Endodermal cell (in vitro differentiated cells): ENCODE measurements at regions not wholly inside any gene's neighbourhood (a gene's known extent, or its start where the extent isn't known, plus 50 kb on each side); places are given as distances from the start of the nearest gene placed in this dataset.

Experiments
- DNase-seq: peaks from one replicate; pipeline ENCODE4 v3.0.0-alpha.2; 2017
- H3K27ac ChIP-seq: 2 replicates; pipeline ENCODE4 v1.5.1; 2013; ENCODE audit warnings: mild to moderate bottlenecking, low read depth, low read length, moderate library complexity
- H3K27me3 ChIP-seq: 2 replicates; pipeline ENCODE4 v1.6.1; 2013; ENCODE audit warnings: mild to moderate bottlenecking, low read length, moderate library complexity; ENCODE audit not compliant: insufficient read depth, control insufficient read depth, poor library complexity, severe bottlenecking
- H3K36me3 ChIP-seq: 2 replicates; pipeline ENCODE4 v1.7.0; 2013; ENCODE audit warnings: mild to moderate bottlenecking, low read length, moderate library complexity; ENCODE audit not compliant: control insufficient read depth, insufficient read depth
- H3K4me1 ChIP-seq: one replicate; pipeline ENCODE4 v1.7.0; 2013; ENCODE audit warnings: low read length; ENCODE audit not compliant: control insufficient read depth, insufficient read depth
- H3K4me3 ChIP-seq: 2 replicates; pipeline ENCODE4 v1.5.1; 2013; ENCODE audit warnings: mild to moderate bottlenecking, low read length, moderate library complexity
- H3K9ac ChIP-seq: 2 replicates; pipeline ENCODE4 v1.6.1; 2013; ENCODE audit warnings: mild to moderate bottlenecking, low read length, moderate library complexity; ENCODE audit not compliant: poor library complexity, severe bottlenecking; ENCODE audit errors: extremely low read depth
- H3K9me3 ChIP-seq: 2 replicates; pipeline ENCODE4 v1.6.1; 2013; ENCODE audit warnings: mild to moderate bottlenecking, low read length, moderate library complexity; ENCODE audit not compliant: control insufficient read depth
- H3K27ac Mint-ChIP-seq: 2 replicates; pipeline ENCODE4 v1.8.0; 2020; ENCODE audit warnings: mixed read lengths
- H3K27me3 Mint-ChIP-seq: 2 replicates; pipeline ENCODE4 v1.8.0; 2021; ENCODE audit warnings: mild to moderate bottlenecking, mixed read lengths; ENCODE audit not compliant: insufficient read depth
- H3K36me3 Mint-ChIP-seq: 2 replicates; pipeline ENCODE4 v1.8.0; 2020; ENCODE audit warnings: low read depth, mixed read lengths
- H3K4me1 Mint-ChIP-seq: 2 replicates; pipeline ENCODE4 v1.8.0; 2020; ENCODE audit warnings: mixed read lengths
- H3K4me3 Mint-ChIP-seq: 2 replicates; pipeline ENCODE4 v1.8.0; 2020; ENCODE audit warnings: mild to moderate bottlenecking, moderate library complexity, mixed read lengths
- H3K9me3 Mint-ChIP-seq: 2 replicates; pipeline ENCODE4 v1.8.0; 2020; ENCODE audit warnings: mild to moderate bottlenecking, mixed read lengths
- WGBS, 2 experiments: methylation state at CpG; one replicate each; pipeline versions ENCODE4 v1.1.5 to v1.1.7; 2013; ENCODE audit warnings: missing lambda C conversion rate in 2 of 2, mixed read lengths in 1 of 2; ENCODE audit not compliant: insufficient coverage in 1 of 2, insufficient read length in 1 of 2; 5-methylcytosine and 5-hydroxymethylcytosine counted together
- TF ChIP-seq, protein P1 (sequence below): fragments of 200-600 bp; sonication (generic); conservative IDR thresholded peaks from 2 replicates; pipeline ENCODE4 v1.5.0; 2021; ENCODE audit warnings: antibody characterized with exemption, mild to moderate bottlenecking

- WGBS, 2 experiments, result 91 to 94% methylated on average over 2 to 3 of the region's 3 CpGs
Measured at GRCh38 chr1:82160903-82161302, 360.2 kb downstream of the ADGRL2 start.

DNA sequence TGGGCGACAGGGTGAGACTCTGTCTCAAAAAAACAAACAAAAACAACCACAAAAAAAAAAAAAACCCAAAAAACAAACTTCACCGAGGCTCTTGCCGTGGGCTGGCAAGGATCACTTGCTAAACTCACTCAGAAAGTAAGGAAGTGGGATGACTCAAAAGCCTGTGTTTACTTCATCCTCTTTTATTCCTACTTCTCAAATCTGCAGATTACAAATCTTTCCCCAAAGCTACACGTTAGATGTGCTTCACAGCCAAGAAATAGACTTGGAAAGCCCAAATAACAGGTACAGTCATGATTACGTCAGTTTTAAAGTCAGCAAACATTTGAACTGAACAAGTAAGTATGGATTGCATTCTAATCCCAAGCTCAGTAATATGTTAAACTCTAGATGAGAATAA is 359.3 kb downstream of the ADGRL2 start:
- Mint-ChIP-seq H3K27ac (no peak overlapping the region), H3K4me3 (no peak overlapping the region), H3K27me3 (peaks cover 3% of the 10 kb centered on the region), H3K36me3 (no peaks in the 10 kb centered on the region), H3K9me3 (no peaks in the 10 kb centered on the region), H3K4me1 (peaks cover 13% of the 10 kb centered on the region)
- no peak for DNase-seq
- H3K27me3 ChIP-seq, result no peaks in the 10 kb centered on the region
- H3K4me3 ChIP-seq, result no peak overlapping the region
- no peaks in the 10 kb centered on the region for H3K36me3 ChIP-seq
- TF ChIP-seq, protein P1, sequence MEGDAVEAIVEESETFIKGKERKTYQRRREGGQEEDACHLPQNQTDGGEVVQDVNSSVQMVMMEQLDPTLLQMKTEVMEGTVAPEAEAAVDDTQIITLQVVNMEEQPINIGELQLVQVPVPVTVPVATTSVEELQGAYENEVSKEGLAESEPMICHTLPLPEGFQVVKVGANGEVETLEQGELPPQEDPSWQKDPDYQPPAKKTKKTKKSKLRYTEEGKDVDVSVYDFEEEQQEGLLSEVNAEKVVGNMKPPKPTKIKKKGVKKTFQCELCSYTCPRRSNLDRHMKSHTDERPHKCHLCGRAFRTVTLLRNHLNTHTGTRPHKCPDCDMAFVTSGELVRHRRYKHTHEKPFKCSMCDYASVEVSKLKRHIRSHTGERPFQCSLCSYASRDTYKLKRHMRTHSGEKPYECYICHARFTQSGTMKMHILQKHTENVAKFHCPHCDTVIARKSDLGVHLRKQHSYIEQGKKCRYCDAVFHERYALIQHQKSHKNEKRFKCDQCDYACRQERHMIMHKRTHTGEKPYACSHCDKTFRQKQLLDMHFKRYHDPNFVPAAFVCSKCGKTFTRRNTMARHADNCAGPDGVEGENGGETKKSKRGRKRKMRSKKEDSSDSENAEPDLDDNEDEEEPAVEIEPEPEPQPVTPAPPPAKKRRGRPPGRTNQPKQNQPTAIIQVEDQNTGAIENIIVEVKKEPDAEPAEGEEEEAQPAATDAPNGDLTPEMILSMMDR, result no peak
- H3K9ac ChIP-seq, result no peak overlapping the region
- 92 to 95% methylated on average over 2 to 5 of the region's 5 CpGs for WGBS, 2 experiments
- no peaks in the 10 kb centered on the region for H3K9me3 ChIP-seq
- no peak overlapping the region for H3K27ac ChIP-seq
- no peaks in the 10 kb centered on the region for H3K4me1 ChIP-seq

More at GRCh38 chr1:82160903-82161302, 360.2 kb downstream of the ADGRL2 start:
- no peaks in the 10 kb centered on the region for H3K36me3 ChIP-seq
- no peak overlapping the region for H3K9ac ChIP-seq
- Mint-ChIP-seq H3K9me3 (no peaks in the 10 kb centered on the region), H3K36me3 (no peaks in the 10 kb centered on the region), H3K4me3 (no peak overlapping the region), H3K27me3 (no peaks in the 10 kb centered on the region), H3K27ac (no peak overlapping the region), H3K4me1 (peaks cover 13% of the 10 kb centered on the region)
- TF ChIP-seq, protein P1, result no peak
- no peaks in the 10 kb centered on the region for H3K9me3 ChIP-seq
- H3K27ac ChIP-seq, result no peak overlapping the region
- H3K27me3 ChIP-seq, result no peaks in the 10 kb centered on the region
- no peaks in the 10 kb centered on the region for H3K4me1 ChIP-seq
- no peak overlapping the region for H3K4me3 ChIP-seq
- DNase-seq, result no peak

DNA sequence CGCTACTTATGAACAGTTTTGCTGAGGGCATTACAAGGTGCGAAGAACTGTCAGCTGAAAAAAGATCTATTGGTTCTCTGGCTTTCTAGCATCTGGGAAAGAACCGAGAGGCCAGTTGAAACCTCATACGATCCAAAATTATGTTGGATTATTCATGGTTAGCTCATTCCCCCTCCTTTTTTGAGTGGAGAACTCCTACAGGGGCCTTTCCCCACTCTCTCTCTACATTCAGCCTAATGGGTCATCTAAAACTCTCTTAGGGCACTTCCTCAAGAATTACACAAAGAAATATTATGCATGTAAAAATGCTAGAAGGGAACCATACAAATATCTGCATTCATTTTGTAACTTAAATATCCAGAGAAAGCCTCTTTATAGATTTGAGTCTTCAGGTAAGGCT is 358.2 kb downstream of the ADGRL2 start:
- no peaks in the 10 kb centered on the region for H3K4me1 ChIP-seq
- Mint-ChIP-seq H3K27me3 (peaks cover 3% of the 10 kb centered on the region), H3K27ac (no peak overlapping the region), H3K4me1 (peaks cover 13% of the 10 kb centered on the region), H3K9me3 (no peaks in the 10 kb centered on the region), H3K4me3 (no peak overlapping the region), H3K36me3 (no peaks in the 10 kb centered on the region)
- H3K9ac ChIP-seq, result no peak overlapping the region
- no peak for DNase-seq
- H3K4me3 ChIP-seq, result no peak overlapping the region
- no peak overlapping the region for H3K27ac ChIP-seq
- H3K36me3 ChIP-seq, result no peaks in the 10 kb centered on the region
- WGBS, 2 experiments, result 95 to 100% methylated on average over 2 to 4 of the region's 4 CpGs
- TF ChIP-seq, protein P1, result no peak
- no peaks in the 10 kb centered on the region for H3K9me3 ChIP-seq
- no peaks in the 10 kb centered on the region for H3K27me3 ChIP-seq
